ENCODE measurements at regions not wholly inside any gene's neighbourhood (a gene's known extent, or its start where the extent isn't known, plus 50 kb on each side); places are given as distances from the start of the nearest gene placed in this dataset.

DNA sequence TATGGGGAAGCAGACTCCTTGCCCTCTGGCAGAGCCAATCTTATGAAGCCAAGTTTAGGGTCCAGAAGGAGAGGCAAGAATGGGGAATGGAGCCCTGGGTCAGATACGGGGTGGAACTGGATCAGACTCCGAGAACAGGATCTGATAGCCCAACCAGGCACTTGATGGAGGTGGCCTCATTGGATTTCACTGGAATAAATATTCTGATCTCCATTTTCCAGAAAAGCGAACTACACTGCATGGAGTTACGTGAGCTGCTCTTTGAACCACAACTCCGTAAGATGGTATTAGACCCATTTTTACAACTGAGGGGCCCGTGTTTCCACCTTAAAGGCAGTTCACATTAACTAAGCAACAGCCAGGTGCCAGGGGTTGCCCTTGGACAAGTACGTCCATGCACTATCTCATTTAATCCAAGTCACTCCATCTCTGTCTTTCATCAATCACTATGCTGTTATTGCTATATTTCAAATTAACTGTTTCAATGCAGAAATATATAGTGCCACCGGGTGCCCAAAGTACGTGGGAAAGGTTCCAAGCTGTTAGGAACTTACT is 155.2 kb downstream of the BCL11B start:
- no peaks in the 10 kb centered on the region for H3K9me3 ChIP-seq (ENCODE audit: insufficient read depth, low read depth, low read length)
- no peak overlapping the region for H3K23ac ChIP-seq (ENCODE audit: low read length)
- no CpG with 5 or more reads among the region's 9 CpGs for WGBS (ENCODE audit: extremely low coverage, insufficient coverage, insufficient read length)
- no peak overlapping the region for H2BK120ac ChIP-seq (ENCODE audit: insufficient read depth, low read length, poor library complexity)
- H3K79me2 ChIP-seq (ENCODE audit: control insufficient read depth, insufficient read depth, low read length, poor library complexity): no peaks in the 10 kb centered on the region
- DNase-seq: no peak
- no peak overlapping the region for H2AFZ ChIP-seq (ENCODE audit: insufficient read depth, low read length, poor library complexity)
- no peaks in the 10 kb centered on the region for H3K27me3 ChIP-seq (ENCODE audit: insufficient read depth, low read length)
- no peak overlapping the region for H3K9ac ChIP-seq (ENCODE audit: low read length)
- no peak overlapping the region for H4K12ac ChIP-seq (ENCODE audit: low read depth, low read length)
- H3K4me3 ChIP-seq (ENCODE audit: low read depth, low read length): no peak overlapping the region
- H2AK5ac ChIP-seq (ENCODE audit: low read length): no peak overlapping the region
- H3K79me1 ChIP-seq (ENCODE audit: low read length): no peaks in the 10 kb centered on the region
- no peak overlapping the region for H2BK5ac ChIP-seq (ENCODE audit: low read depth, low read length, poor library complexity)
- H4K8ac ChIP-seq (ENCODE audit: low read depth, low read length): no peak overlapping the region
- H2BK12ac ChIP-seq (ENCODE audit: low read length): no peak overlapping the region
- H3K4me1 ChIP-seq (ENCODE audit: control insufficient read depth in 1 of 2, insufficient read depth in 2 of 2, low read length in 2 of 2): no peaks in the 10 kb centered on the region
- H3K14ac ChIP-seq (ENCODE audit: low read length): no peak overlapping the region
- H3K27ac ChIP-seq (ENCODE audit: low read depth, low read length): no peak overlapping the region
- H3K18ac ChIP-seq (ENCODE audit: low read length): no peak overlapping the region
- no peak overlapping the region for H3K4me2 ChIP-seq (ENCODE audit: low read length)
- H3K36me3 ChIP-seq (ENCODE audit: control insufficient read depth in 1 of 2, insufficient read depth in 2 of 2, low read length in 2 of 2): no peaks in the 10 kb centered on the region
- H4K91ac ChIP-seq (ENCODE audit: low read depth, low read length): no peak overlapping the region
- H3K4ac ChIP-seq (ENCODE audit: low read depth, low read length): no peak overlapping the region

GRCh38 chr14:99117671-99118045 is 154.3 kb downstream of the BCL11B start:
- Histone ChIP-seq H2BK12ac (ENCODE audit: low read length) (no peak overlapping the region), H3K27ac (ENCODE audit: low read depth, low read length) (no peak overlapping the region), H3K9ac (ENCODE audit: low read length) (no peak overlapping the region), H3K4me2 (ENCODE audit: low read length) (no peak overlapping the region), H3K9me3 (ENCODE audit: insufficient read depth, low read depth, low read length) (no peaks in the 10 kb centered on the region), H3K27me3 (ENCODE audit: insufficient read depth, low read length) (no peaks in the 10 kb centered on the region), H4K8ac (ENCODE audit: low read depth, low read length) (no peak overlapping the region), H3K4me3 (ENCODE audit: low read depth, low read length) (no peak overlapping the region), H3K36me3 (ENCODE audit: control insufficient read depth in 1 of 2, insufficient read depth in 2 of 2, low read length in 2 of 2) (no peaks in the 10 kb centered on the region), H3K4ac (ENCODE audit: low read depth, low read length) (no peak overlapping the region), H2BK120ac (ENCODE audit: insufficient read depth, low read length, poor library complexity) (no peak overlapping the region), H3K18ac (ENCODE audit: low read length) (no peak overlapping the region), H2BK5ac (ENCODE audit: low read depth, low read length, poor library complexity) (no peak overlapping the region), H2AFZ (ENCODE audit: insufficient read depth, low read length, poor library complexity) (no peak overlapping the region), H4K91ac (ENCODE audit: low read depth, low read length) (no peak overlapping the region), H2AK5ac (ENCODE audit: low read length) (no peak overlapping the region), H3K4me1 (ENCODE audit: control insufficient read depth in 1 of 2, insufficient read depth in 2 of 2, low read length in 2 of 2) (no peaks in the 10 kb centered on the region), H3K79me1 (ENCODE audit: low read length) (no peaks in the 10 kb centered on the region), H3K23ac (ENCODE audit: low read length) (no peak overlapping the region), H3K14ac (ENCODE audit: low read length) (no peak overlapping the region), H4K12ac (ENCODE audit: low read depth, low read length) (no peak overlapping the region), H3K79me2 (ENCODE audit: control insufficient read depth, insufficient read depth, low read length, poor library complexity) (no peaks in the 10 kb centered on the region)
- no CpG with 5 or more reads among the region's 11 CpGs for WGBS (ENCODE audit: extremely low coverage, insufficient coverage, insufficient read length)
- no peak for DNase-seq

GRCh38 chr14:99118046-99118721 is 153.8 kb downstream of the BCL11B start:
- no peak overlapping the region for H2BK5ac ChIP-seq (ENCODE audit: low read depth, low read length, poor library complexity)
- no peaks in the 10 kb centered on the region for H3K79me2 ChIP-seq (ENCODE audit: control insufficient read depth, insufficient read depth, low read length, poor library complexity)
- no peak overlapping the region for H4K12ac ChIP-seq (ENCODE audit: low read depth, low read length)
- no peak overlapping the region for H3K18ac ChIP-seq (ENCODE audit: low read length)
- no peak overlapping the region for H3K9ac ChIP-seq (ENCODE audit: low read length)
- H2BK120ac ChIP-seq (ENCODE audit: insufficient read depth, low read length, poor library complexity): no peak overlapping the region
- no peak overlapping the region for H3K14ac ChIP-seq (ENCODE audit: low read length)
- no peak overlapping the region for H3K4me3 ChIP-seq (ENCODE audit: low read depth, low read length)
- H3K36me3 ChIP-seq (ENCODE audit: control insufficient read depth in 1 of 2, insufficient read depth in 2 of 2, low read length in 2 of 2): no peaks in the 10 kb centered on the region
- no peak overlapping the region for H3K4me2 ChIP-seq (ENCODE audit: low read length)
- H2AK5ac ChIP-seq (ENCODE audit: low read length): no peak overlapping the region
- H3K23ac ChIP-seq (ENCODE audit: low read length): no peak overlapping the region
- WGBS (ENCODE audit: extremely low coverage, insufficient coverage, insufficient read length): no CpG with 5 or more reads among the region's 53 CpGs
- H3K27me3 ChIP-seq (ENCODE audit: insufficient read depth, low read length): no peaks in the 10 kb centered on the region
- H3K27ac ChIP-seq (ENCODE audit: low read depth, low read length): no peak overlapping the region
- DNase-seq: no peak
- H3K4ac ChIP-seq (ENCODE audit: low read depth, low read length): no peak overlapping the region
- no peak overlapping the region for H2BK12ac ChIP-seq (ENCODE audit: low read length)
- no peaks in the 10 kb centered on the region for H3K9me3 ChIP-seq (ENCODE audit: insufficient read depth, low read depth, low read length)
- no peak overlapping the region for H4K8ac ChIP-seq (ENCODE audit: low read depth, low read length)
- H3K79me1 ChIP-seq (ENCODE audit: low read length): no peaks in the 10 kb centered on the region
- no peak overlapping the region for H2AFZ ChIP-seq (ENCODE audit: insufficient read depth, low read length, poor library complexity)
- H4K91ac ChIP-seq (ENCODE audit: low read depth, low read length): no peak overlapping the region
- no peaks in the 10 kb centered on the region for H3K4me1 ChIP-seq (ENCODE audit: control insufficient read depth in 1 of 2, insufficient read depth in 2 of 2, low read length in 2 of 2)

GRCh38 chr14:99118946-99119345 is 153.1 kb downstream of the BCL11B start:
- Histone ChIP-seq H3K9ac (ENCODE audit: low read length) (no peak overlapping the region), H2AFZ (ENCODE audit: insufficient read depth, low read length, poor library complexity) (no peak overlapping the region), H2AK5ac (ENCODE audit: low read length) (no peak overlapping the region), H4K12ac (ENCODE audit: low read depth, low read length) (no peak overlapping the region), H3K23ac (ENCODE audit: low read length) (no peak overlapping the region), H3K79me1 (ENCODE audit: low read length) (no peaks in the 10 kb centered on the region), H3K36me3 (ENCODE audit: control insufficient read depth in 1 of 2, insufficient read depth in 2 of 2, low read length in 2 of 2) (no peaks in the 10 kb centered on the region), H3K9me3 (ENCODE audit: insufficient read depth, low read depth, low read length) (no peaks in the 10 kb centered on the region), H3K4me2 (ENCODE audit: low read length) (no peak overlapping the region), H3K18ac (ENCODE audit: low read length) (no peak overlapping the region), H3K4ac (ENCODE audit: low read depth, low read length) (no peak overlapping the region), H3K79me2 (ENCODE audit: control insufficient read depth, insufficient read depth, low read length, poor library complexity) (no peaks in the 10 kb centered on the region), H3K14ac (ENCODE audit: low read length) (no peak overlapping the region), H3K4me1 (ENCODE audit: control insufficient read depth in 1 of 2, insufficient read depth in 2 of 2, low read length in 2 of 2) (no peaks in the 10 kb centered on the region), H2BK12ac (ENCODE audit: low read length) (no peak overlapping the region), H2BK120ac (ENCODE audit: insufficient read depth, low read length, poor library complexity) (no peak overlapping the region), H3K4me3 (ENCODE audit: low read depth, low read length) (no peak overlapping the region), H3K27me3 (ENCODE audit: insufficient read depth, low read length) (no peaks in the 10 kb centered on the region), H3K27ac (ENCODE audit: low read depth, low read length) (no peak overlapping the region), H2BK5ac (ENCODE audit: low read depth, low read length, poor library complexity) (no peak overlapping the region), H4K91ac (ENCODE audit: low read depth, low read length) (no peak overlapping the region), H4K8ac (ENCODE audit: low read depth, low read length) (no peak overlapping the region)
- DNase-seq: no peak
- no CpG with 5 or more reads among the region's 13 CpGs for WGBS (ENCODE audit: extremely low coverage, insufficient coverage, insufficient read length)
